IPS-NIHi7 (cell line): ENCODE measurements at regions not wholly inside any gene's neighbourhood (a gene's known extent, or its start where the extent isn't known, plus 50 kb on each side); places are given as distances from the start of the nearest gene placed in this dataset.
"Not testable (repeated sequence)": the region's sequence is repeated elsewhere in the genome, so short reads cannot be mapped to it uniquely, and the experiment has no call there.

ENCODE experiments used
- DNase-seq: peaks from one replicate; pipeline ENCODE4 v3.0.0; 2012; ENCODE audit warnings: mixed read lengths; ENCODE audit errors: extremely low spot score

- DNase-seq: no peak
Measured at GRCh38 chr1:165147799-165148198, 208.7 kb downstream of the LMX1A start.

GRCh38 chr1:165144757-165145397 is 211.6 kb downstream of the LMX1A start:
- peak; percentile 76 for DNase-seq

GRCh38 chr1:165143437-165144065 is 213.0 kb downstream of the LMX1A start:
- DNase-seq: peak; percentile 64

GRCh38 chr1:165138960-165139359 is 217.6 kb downstream of the LMX1A start:
- DNase-seq: no peak

GRCh38 chr1:165137551-165138316 is 218.8 kb downstream of the LMX1A start:
- no peak for DNase-seq

- no peak for DNase-seq
Measured at GRCh38 chr1:165134431-165134830, 222.1 kb downstream of the LMX1A start.

GRCh38 chr1:165129568-165130164 is 226.8 kb downstream of the LMX1A start:
- DNase-seq: peak; percentile 89

- no peak for DNase-seq
Measured at GRCh38 chr1:165124772-165125171, 231.7 kb downstream of the LMX1A start.

GRCh38 chr1:165119086-165119485 is 237.4 kb downstream of the LMX1A start:
- no peak for DNase-seq

- DNase-seq: peak; percentile 55
Measured at GRCh38 chr1:165117482-165117881, 239.0 kb downstream of the LMX1A start.

GRCh38 chr1:165116732-165117131 is 239.8 kb downstream of the LMX1A start:
- DNase-seq: no peak

GRCh38 chr1:165116171-165116570 is 240.3 kb downstream of the LMX1A start:
- DNase-seq: no peak

GRCh38 chr1:165114889-165115285 is 241.6 kb downstream of the LMX1A start:
- no peak for DNase-seq

- peak; percentile 58 for DNase-seq
Measured at GRCh38 chr1:165114022-165114888, 242.3 kb downstream of the LMX1A start.

- no peak for DNase-seq
Measured at GRCh38 chr1:165112260-165112659, 244.3 kb downstream of the LMX1A start.

- no peak for DNase-seq
Measured at GRCh38 chr1:165109013-165109412, 247.5 kb downstream of the LMX1A start.

GRCh38 chr1:165092542-165093162 is 263.9 kb downstream of the LMX1A start:
- not testable (repeated sequence) for DNase-seq

GRCh38 chr1:165080253-165080896 is 276.1 kb downstream of the LMX1A start:
- DNase-seq: no peak

GRCh38 chr1:165078391-165078790 is 278.1 kb downstream of the LMX1A start:
- DNase-seq: no peak

GRCh38 chr1:165075725-165076370 is 280.7 kb downstream of the LMX1A start:
- peak; percentile 67 for DNase-seq
